ENCODE measurements at regions not wholly inside any gene's neighbourhood (a gene's known extent, or its start where the extent isn't known, plus 50 kb on each side); places are given as distances from the start of the nearest gene placed in this dataset.

GRCh38 chr9:13734601-13735000, 455.1 kb upstream of the MPDZ start:
- DNase-seq, result no peak
- intact Hi-C loops (cut with DNase I), result no loop called here

GRCh38 chr9:13732290-13732689, 452.8 kb upstream of the MPDZ start:
- intact Hi-C loops (cut with DNase I), result no loop called here
- DNase-seq, result no peak

GRCh38 chr9:13731637-13732036, 452.1 kb upstream of the MPDZ start:
- DNase-seq, result no peak
- intact Hi-C loops (cut with DNase I), result no loop called here

GRCh38 chr9:13729955-13730354, 450.5 kb upstream of the MPDZ start:
- intact Hi-C loops (cut with DNase I), result no loop called here
- DNase-seq, result no peak

GRCh38 chr9:13728917-13729811, 449.7 kb upstream of the MPDZ start:
- DNase-seq, result no peak
- intact Hi-C loops (cut with DNase I), result no loop called here

- intact Hi-C loops (cut with DNase I), result no loop called here
- DNase-seq, result peak in 9 of 42 donors; percentile 4 to 39 (median 18)
Observed at GRCh38 chr9:13728131-13728530, 448.6 kb upstream of the MPDZ start.

- intact Hi-C loops (cut with DNase I), result no loop called here
- DNase-seq, result no peak
Observed at GRCh38 chr9:13726746-13727145, 447.3 kb upstream of the MPDZ start.

- DNase-seq, result no peak
Observed at GRCh38 chr9:13725516-13725915, 446.0 kb upstream of the MPDZ start.

GRCh38 chr9:13721481-13722235, 442.2 kb upstream of the MPDZ start:
- no peak for DNase-seq
- intact Hi-C loops (cut with DNase I), result no loop called here

More at GRCh38 chr9:13725516-13725915, 446.0 kb upstream of the MPDZ start:
- intact Hi-C loops (cut with DNase I), result no loop called here

GRCh38 chr9:13719981-13720676, 440.6 kb upstream of the MPDZ start:
- intact Hi-C loops (cut with DNase I), result no loop called here
- DNase-seq, result peak in 2 of 42 donors; percentile 17 to 38

GRCh38 chr9:13719446-13719845, 440.0 kb upstream of the MPDZ start:
- intact Hi-C loops (cut with DNase I), result no loop called here
- DNase-seq, result no peak

- no peak for DNase-seq
Observed at GRCh38 chr9:13718539-13718938, 439.0 kb upstream of the MPDZ start.

GRCh38 chr9:13718086-13718485, 438.6 kb upstream of the MPDZ start:
- intact Hi-C loops (cut with DNase I), result no loop called here
- no peak for DNase-seq

More at GRCh38 chr9:13718539-13718938, 439.0 kb upstream of the MPDZ start:
- intact Hi-C loops (cut with DNase I), result no loop called here

GRCh38 chr9:13717322-13718054, 438.0 kb upstream of the MPDZ start:
- intact Hi-C loops (cut with DNase I), result no loop called here
- no peak for DNase-seq

GRCh38 chr9:13716601-13717321, 437.3 kb upstream of the MPDZ start:
- intact Hi-C loops (cut with DNase I), result no loop called here

GRCh38 chr9:13716090-13716489, 436.6 kb upstream of the MPDZ start:
- DNase-seq, result no peak
- intact Hi-C loops (cut with DNase I), result no loop called here

More at GRCh38 chr9:13716601-13717321, 437.3 kb upstream of the MPDZ start:
- no peak for DNase-seq

GRCh38 chr9:13715430-13715829, 435.9 kb upstream of the MPDZ start:
- DNase-seq, result no peak
- intact Hi-C loops (cut with DNase I), result no loop called here

Data from head of caudate nucleus (tissue), 42 donors.